Cardiac septum (tissue), 1 donor: ENCODE measurements at regions not wholly inside any gene's neighbourhood (a gene's known extent, or its start where the extent isn't known, plus 50 kb on each side); places are given as distances from the start of the nearest gene placed in this dataset.

Source experiments
- DNase-seq: peaks from one replicate; pipeline ENCODE4 v3.0.0-alpha.2; 2020; ENCODE audit warnings: low spot score
- intact Hi-C: fragments of 100-400 bp; cut with DNase I; formaldehyde crosslinking; loops from one replicate; pipeline ENCODE4 v1.14.0; 2022
- donor health status: DM: no; HTN: no; CAD: no.

DNA sequence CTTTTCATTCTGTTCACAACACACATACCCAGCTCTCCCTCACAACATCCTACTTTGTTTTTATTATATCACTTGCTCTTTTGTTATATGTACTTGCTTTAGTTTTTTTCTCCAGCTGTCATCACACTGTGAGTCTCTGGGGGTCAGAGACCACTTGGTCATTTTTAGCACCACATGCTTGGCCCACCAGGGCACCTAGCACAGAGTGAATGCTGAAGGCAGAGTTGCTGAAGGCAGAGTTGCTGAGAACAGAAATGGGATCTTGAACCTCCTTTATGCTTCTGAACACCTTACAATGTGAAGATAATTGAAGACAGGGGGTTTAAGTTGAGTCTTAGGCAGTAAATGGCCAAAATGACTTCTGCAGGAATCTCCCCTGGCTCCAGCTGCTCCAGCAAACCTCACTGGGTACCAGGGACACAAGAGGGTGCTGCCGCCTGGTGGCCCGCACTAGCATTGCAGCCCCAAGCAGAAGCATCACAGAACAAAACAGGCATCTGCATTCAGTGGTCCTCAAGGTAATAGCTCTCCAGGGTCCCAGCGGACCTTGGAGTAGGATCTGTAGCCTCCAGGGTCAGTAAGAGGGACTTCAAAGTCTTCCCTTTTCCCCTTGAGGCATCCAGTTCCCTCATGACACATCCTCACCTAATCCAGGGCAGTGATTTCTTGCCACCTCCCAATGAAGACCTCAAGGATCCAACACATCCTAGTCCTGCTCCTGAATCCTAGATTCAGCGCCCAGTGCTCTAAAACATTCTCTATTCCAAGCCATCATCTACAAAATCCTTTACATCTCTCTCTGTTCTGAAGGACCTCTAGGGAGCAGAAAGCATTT lies 1972.6 kb downstream of the TP53TG3F start:
- no peak for DNase-seq
- intact Hi-C loops = no loop called here

DNA sequence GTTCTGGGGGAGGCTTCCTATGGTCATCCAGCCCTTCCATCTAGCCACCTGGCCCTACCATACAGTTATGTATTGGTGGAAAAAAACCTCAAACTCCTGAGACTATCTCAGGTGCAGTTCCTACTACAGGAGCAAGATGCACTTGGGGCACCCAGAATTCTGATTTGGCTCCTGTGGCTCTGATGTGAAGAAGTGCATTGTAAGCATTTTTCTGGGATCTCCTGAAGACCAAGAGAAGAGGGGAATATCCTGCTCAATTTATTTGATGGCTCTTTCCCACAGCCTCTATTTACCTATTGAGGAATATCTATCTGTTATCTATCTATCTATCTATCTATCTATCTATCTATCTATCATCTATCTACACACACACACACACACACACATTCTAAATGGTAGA lies 1981.5 kb downstream of the TP53TG3F start:
- no peak for DNase-seq
- intact Hi-C loops = no loop called here

DNA sequence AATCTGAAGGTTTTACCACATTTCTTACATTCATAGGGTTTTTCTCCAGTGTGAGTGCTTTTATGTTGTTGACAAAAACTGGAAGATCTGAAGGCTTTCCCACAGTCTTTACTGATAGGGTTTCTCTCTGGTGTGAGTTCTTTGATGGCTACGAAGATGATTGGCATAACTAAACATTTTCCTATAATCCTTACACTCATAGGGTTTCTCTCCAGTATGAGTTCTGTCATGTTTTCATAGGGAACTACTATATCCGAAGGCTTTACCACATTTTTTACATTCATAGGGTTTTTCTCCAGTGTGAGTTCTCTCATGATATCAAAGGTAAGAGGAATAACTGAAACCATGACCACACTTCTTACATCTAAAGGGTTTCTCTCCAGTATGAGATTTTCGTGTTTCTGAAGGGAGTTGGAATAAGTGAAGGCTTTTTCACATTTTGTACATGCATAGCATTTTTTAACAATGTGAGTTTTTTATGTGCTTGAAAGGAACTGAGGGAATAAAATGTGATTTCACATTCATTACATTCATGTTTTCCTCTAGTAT lies 1987.7 kb downstream of the TP53TG3F start:
- intact Hi-C loops = no loop called here

DNA sequence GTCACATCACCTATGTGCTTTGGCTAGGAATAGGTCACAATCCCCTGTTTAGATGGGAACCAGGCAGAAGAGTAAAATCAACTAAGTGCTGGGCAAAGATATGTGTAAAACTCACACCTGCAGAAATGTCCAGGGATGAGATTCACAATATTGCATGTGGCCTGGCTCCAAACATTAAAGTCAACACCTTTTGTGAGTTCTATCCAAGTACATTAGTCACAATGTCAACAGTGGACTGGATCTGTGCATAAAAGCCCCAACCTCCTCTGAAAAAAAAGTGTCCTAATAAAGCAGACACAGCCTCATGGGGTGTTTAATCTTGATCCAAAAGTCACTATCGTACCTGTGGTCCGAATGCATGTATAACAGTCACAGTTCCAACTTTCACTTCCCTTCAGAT lies 1990.3 kb downstream of the TP53TG3F start:
- intact Hi-C loops = no loop called here
- DNase-seq = no peak

More for the DNA sequence above, 1987.7 kb downstream of the TP53TG3F start:
- DNase-seq = no peak

DNA sequence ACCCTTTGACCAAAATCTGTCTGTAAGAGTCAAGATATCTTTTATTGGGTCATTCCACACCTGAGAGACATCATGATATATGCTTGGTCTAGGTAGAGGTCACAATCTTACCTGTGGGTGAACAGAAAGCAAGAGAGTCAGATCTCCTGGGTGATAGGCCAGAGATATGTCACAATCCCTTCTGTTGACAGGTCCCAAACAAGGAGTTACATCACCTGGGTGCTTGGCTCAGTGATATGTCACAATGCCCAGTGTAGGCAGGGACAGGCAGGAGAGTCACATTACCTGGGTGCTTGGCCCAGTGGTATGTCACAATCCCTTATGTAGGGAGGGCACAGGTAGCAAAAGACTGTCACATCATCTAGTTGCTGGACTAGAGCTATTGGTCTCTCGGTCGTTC lies 1991.2 kb downstream of the TP53TG3F start:
- no peak for DNase-seq
- intact Hi-C loops = no loop called here

DNA sequence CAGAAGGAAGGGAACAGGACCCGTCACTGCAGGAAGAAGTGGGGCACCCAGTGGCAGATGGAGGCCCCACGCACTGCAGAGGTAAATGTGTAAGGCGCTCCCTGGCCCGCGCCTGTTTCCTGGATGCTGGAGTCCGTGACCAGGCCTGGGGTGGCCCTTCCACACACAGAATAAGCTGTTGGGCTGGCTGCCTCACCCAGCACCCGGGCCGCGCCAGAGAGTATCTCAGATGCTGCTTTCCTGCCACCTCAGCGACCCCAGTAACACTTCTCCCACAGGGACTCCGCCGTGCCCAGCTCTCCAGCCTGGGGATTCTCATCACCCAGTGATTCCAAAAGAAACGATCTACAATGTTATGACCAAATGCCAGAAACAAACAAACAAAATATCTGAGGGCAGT lies 1993.1 kb downstream of the TP53TG3F start:
- no peak for DNase-seq

DNA sequence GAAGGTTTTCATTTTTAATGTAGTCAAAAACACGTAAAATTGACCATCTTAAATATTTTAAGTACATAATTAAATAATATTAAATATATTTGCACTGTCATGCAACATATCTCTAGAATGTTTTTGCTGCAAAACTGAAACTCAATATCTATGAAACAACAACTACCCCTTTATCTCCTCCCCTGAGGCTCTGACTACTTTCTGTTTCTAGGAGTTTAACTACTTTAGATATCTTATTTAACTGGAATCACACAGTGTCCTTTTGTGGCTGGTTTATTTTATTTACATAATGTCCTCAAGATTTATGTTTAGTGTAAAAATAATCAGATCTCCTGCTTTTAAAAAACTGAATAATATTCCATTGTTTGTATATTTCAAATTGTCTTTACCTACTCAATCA lies 2003.9 kb downstream of the TP53TG3F start:
- no peak for DNase-seq
- intact Hi-C loops = no loop called here

More for the DNA sequence above, 1993.1 kb downstream of the TP53TG3F start:
- intact Hi-C loops = no loop called here

DNA sequence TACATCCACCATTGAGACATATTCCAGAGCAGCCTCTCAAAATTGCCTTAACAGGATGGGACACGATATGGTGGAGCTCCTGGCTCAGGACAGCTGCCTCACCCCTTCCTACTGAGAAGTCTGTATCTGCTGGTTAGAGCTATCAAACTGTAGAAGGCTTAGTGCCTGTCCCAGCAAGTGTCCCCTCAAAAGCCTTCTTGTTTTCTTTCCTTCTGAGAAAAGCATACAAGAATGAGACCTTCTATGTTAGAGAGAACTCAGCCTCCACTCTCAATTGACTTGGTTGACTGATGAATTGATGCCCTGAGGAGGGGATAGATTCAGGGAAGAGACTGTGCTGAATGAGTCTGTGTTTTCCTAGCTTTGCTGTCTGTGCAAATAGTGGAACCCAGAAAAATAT lies 2020.9 kb downstream of the TP53TG3F start:
- DNase-seq = no peak
- intact Hi-C loops = no loop called here

DNA sequence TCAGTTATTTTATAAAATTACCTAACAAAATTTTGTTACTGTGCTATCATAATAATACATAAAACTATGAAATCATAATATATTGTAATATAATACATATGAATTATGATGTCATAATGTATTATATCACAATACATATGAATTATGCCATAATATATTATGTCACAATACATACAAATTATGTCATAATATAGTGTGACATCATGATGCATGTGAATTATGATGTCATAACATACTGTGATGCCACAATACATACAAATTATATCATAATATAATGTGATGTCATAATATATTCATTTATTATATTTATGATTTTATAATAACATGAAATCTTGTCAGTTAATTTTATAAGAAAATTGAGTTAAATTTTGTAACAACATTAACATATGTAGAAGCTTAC lies 2021.6 kb downstream of the TP53TG3F start:
- intact Hi-C loops = no loop called here
- DNase-seq = no peak

DNA sequence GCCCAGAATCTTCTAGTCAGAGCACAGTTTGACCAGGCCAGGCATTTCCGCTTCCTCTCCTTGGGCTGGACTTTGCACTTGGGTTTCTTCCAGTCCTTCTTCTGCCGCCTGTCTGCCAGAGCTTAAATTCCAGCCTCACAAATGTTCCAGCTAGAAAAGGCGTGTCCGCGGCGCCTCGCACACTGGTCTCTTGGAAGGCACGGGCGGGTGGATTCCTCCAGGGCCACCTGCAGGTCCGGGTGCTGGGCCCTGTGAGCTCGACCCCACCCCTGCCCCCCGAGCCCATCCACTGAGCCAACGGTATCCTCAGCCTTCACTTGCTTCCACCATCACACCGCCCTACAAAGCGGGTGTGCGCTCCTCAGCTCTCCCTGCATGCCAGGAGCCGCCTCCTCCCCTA lies 2026.5 kb downstream of the TP53TG3F start:
- DNase-seq = no peak
- intact Hi-C loops = no loop called here

DNA sequence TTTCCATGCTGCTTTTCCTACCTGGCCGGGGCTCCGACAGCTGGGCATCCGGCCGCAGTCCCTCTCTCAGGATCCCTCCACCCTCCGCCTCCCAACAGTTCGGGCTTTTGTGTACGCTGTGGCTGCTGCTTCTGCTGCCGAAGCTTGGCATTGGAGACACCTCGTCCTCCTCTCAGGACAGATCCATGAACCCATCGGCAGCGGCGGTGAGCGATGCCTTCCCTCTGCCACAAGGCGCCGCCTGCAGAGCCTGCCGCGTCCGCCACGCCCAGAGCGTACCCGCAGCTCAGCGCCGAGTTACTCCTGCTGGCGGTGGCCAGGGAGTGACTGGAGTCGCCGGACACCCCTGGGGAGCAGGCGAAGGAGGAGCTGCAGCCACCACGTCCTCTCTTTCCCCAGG lies 2032.8 kb downstream of the TP53TG3F start:
- intact Hi-C loops = no loop called here
- DNase-seq = no peak

DNA sequence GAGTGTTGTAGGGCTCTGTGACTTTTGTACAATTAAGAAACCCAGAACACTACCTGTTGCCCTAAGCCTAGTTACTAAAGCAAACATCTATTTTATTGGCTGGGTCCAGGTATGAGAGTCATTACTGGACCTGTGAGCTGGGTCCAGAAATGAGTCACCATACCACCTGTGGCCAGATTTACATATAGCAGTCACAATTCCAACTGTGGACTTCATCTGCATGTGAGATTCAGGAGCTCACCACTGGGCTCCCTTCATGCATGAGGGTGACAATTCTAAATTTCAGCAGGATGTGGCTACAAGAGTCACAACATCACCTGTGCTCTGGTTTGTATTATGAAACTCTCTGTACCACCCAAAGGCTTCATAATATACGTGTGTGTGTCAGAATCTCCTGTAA lies 2038.0 kb downstream of the TP53TG3F start:
- no peak for DNase-seq
- intact Hi-C loops = no loop called here

DNA sequence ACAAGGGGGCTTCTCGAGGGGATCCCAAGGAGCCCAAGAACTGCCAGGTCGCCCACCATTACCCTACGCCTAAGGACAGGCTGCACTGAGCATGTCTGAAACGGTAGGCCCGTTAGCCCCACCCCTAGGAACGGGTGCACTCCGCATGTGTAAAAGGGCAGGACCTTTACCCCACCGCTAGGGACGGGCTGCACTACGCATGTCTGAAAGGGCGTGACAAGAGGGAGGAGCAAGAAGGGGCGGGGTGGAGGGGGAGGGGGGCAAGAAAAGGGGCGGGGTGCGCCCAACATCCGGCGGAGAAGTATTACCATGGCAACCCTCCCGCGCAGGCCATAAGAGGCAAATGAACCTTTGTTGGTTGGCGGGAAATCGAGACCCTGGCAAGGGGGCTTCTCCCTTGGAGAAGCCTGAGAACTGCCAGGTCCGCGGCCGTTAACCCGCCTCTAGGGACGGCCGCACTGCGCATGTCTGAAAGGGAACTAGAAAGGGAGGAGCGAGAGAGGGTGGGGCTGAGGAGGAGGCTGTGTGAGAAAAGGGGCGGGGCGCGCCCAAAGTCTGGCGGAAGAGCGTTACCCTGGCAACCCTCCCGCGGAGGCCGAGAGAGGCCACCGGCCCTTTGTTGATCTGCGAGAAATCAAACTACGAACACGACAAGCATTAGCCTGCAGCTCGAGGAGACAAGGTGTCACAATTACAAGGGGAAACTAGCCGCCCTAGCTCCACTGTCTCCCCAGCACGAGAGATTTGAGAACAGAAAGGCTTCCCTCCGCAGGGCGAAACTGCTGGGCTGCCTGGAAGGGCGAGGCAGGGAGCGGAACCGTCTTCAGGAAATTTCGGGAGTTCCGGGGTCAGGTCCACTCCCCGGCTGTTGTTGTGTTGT lies 2046.8 kb downstream of the TP53TG3F start:
- DNase-seq = no peak
- intact Hi-C loops = no loop called here

DNA sequence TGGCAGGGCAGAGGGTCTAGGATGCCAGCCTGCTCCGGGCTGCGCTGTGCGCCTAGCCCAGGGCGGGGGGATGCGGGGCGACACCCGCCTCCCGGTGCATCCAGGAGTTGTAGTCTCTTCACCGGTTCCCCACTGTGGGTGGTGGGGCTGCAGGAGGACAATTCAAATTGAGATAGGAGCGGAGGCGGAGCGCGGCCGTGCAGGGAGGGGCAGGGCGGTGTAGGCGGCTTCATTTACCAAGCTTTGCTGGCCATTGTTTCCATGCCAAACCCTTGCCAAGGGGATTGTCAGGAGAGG lies 2047.4 kb downstream of the TP53TG3F start:
- intact Hi-C loops = no loop called here
- no peak for DNase-seq

DNA sequence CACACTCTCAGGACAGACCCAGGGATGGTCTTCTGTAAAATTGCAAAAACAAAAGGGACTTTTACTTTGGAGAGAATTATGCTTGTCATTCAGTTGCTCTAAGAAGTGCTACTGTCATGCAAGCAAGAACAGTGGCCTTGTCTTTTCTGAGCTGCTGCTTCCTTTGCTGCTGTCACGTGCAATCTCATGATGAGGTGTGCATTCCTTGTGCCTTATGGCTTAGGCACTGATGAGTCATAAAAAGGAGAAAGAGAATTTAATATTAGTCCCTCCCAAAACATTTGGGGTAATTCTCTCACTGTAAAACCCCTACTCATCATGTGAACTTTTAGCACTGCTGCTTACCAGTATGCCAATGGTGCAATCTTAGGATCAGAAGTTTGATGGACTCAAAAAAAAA lies 2051.3 kb downstream of the TP53TG3F start:
- DNase-seq = no peak
- intact Hi-C loops = no loop called here

DNA sequence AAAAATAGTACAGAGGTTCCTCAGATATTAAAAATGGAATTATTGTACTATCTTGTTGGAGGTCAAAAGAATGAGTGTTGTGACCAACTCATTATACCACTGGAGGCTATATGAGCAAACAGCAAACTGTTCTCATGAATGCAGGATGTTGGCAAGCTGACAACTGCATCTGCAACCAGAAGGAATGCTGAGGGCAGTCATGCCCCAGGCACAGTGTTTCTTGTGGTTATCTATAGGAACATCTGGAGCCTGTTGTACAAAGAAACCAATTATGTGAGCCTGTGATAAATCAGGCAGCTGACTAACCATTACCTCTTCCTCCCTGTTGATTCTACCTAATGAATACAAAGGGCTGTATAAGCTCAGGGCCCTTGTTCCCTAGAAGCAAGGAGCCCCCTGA lies 2057.1 kb downstream of the TP53TG3F start:
- DNase-seq = no peak
- intact Hi-C loops = no loop called here

DNA sequence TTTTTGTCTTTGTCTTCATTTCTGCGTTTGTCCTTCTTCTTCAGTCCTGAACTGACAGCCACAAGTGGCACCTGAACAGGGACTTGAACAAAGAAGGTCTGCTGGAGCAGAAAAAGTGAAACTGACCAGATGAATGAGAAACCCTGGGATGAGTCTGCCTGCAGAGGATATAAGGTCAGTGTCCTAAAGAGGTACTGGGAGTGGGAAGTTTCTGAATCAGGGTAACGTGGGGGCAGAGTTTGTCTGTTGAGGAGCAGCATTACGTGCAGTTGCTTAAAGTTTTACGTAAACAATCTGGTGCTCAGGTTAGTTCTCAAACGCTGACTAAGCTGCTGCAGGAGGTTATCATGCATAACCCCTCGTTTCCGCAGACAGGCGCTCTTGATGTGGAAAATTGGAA lies 2057.6 kb downstream of the TP53TG3F start:
- no peak for DNase-seq
- intact Hi-C loops = no loop called here

DNA sequence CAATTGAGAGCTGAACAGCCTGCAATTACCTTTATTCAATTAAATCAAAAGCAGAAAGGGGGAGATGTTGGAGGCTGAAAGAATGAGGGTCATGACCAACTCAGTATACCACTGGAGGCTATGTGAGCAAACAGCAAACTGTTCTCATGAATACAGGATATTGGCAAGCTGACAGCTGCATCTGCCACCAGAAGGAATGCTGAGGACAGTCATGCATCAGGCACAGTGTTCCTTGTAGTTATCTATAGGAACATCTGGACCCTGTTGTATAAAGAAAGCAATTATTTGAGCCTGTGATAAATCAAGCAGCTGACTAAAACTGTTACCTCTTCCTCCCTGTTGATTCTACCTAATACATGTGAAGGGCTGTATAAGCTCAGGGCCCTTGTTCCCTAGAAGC lies 2064.6 kb downstream of the TP53TG3F start:
- no peak for DNase-seq
- intact Hi-C loops = no loop called here

DNA sequence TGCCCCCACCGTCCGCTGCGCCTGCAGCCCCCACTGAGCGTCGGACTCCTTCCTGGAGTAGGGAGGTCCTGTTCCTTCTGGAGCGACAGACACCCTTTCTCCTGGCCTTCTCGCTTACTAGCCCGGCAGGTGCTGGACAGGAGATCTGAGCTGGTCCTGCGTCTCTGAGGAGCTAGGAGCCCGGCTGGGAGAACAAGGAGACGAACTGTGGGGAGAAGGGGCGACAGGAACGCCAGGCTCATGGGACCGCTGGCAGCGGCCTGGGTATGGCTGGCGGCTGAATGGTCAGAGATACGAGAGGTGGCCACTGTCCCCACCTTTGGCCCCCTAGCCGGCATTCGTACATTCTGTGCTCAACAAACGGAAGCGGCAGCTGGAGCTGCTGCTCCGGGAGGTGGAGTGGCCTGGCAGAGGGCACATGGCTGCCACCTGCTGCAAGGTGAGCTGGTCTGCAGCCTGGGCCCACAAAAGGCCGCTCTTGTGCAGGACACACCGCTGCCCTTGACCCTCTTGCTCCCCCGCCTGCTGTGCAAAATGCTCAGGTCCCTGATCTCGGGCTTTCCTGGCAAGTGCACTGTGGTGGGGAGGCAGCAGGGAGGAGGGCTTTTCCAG lies 2066.7 kb downstream of the TP53TG3F start:
- no peak for DNase-seq
- intact Hi-C loops = no loop called here

DNA sequence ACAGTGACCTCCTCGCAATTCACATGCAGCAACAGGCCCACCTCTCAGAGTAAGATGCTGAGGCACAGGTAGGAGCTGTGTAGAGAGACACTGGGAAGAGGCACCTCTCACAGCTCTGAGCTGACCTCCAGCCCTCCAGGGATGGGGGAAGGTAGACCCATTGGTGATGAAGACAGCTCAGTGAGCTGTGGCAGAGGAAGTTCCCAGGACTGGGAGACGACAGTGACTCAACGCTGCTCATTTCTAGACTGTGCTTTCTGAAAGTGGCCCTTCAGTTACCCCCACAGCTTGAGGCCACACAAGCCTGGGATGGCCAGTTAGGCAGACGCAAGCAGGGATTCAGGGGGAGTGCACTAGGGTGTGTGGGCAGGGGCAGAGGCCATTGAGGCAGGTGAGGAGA lies 2073.2 kb downstream of the TP53TG3F start:
- DNase-seq = no peak
- intact Hi-C loops = loop anchor here (10.0 kb wide), 1 partner anchor 58 kb away; no protein-coding TSS in a partner anchor
